Prostate gland (tissue), 2 donors: ENCODE measurements at regions not wholly inside any gene's neighbourhood (a gene's known extent, or its start where the extent isn't known, plus 50 kb on each side); places are given as distances from the start of the nearest gene placed in this dataset.

Experiments
- CTCF ChIP-seq, 4 experiments: fragments of 200-600 bp in 2 of 4; fragments of 450-650 bp in 2 of 4; sonication (generic) in 2 of 4; IDR thresholded peaks; 1 replicate in 3 of 4; 2 replicates in 1 of 4; pipeline ENCODE4 v1.5.1; 2016 to 2019; ENCODE audit warnings: antibody characterized with exemption in 4 of 4, mild to moderate bottlenecking in 2 of 4, moderate library complexity in 2 of 4
- POLR2A ChIP-seq: fragments of 450-650 bp; IDR thresholded peaks from one replicate; pipeline ENCODE4 v1.6.1; 2016; ENCODE audit warnings: antibody characterized with exemption, mild to moderate bottlenecking

GRCh38 chrY:8305021-8305420, 1032.2 kb upstream of the TSPY4 start:
- TF ChIP-seq CTCF (IDR thresholded peaks at IDR 0.05) (no peak), POLR2A (no peak)
